GM18870 (cell line): ENCODE measurements at regions not wholly inside any gene's neighbourhood (a gene's known extent, or its start where the extent isn't known, plus 50 kb on each side); places are given as distances from the start of the nearest gene placed in this dataset.

Experiments
- ATAC-seq: cut with Tn5 transposase; IDR thresholded peaks from one replicate; pipeline ENCODE4 v1.9.1; 2021; ENCODE audit warnings: moderate library complexity; ENCODE audit not compliant: unreplicated experiment

DNA sequence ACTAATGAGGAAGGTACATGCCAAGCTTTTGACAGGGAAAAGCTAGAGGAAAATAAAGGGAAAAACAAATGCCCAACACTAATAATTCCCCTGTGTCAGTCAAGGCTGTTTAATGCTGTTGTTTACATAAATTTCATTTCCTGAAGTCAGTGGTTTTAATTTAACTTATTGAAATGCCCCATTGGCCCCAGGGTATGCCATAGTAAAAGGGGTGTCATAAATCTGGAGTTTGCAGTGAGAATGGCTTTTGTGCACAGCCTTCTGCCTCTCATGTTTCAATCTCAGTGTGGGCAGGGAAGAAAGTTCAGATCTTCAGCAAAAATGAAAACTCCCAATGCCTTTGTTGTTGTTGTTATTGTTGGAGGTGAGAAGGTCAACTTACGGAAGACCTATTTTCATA lies 550.1 kb upstream of the DCC start:
- no peak for ATAC-seq

- ATAC-seq, result no peak
Observed at GRCh38 chr18:51801514-51801913, 538.5 kb upstream of the DCC start.

GRCh38 chr18:51802569-51803428 lies 537.2 kb upstream of the DCC start:
- ATAC-seq, result no peak

- no peak for ATAC-seq
Observed at GRCh38 chr18:51807336-51807735, 532.7 kb upstream of the DCC start.

GRCh38 chr18:51811883-51812282 lies 528.1 kb upstream of the DCC start:
- ATAC-seq, result peak; percentile 45

- no peak for ATAC-seq
Observed at GRCh38 chr18:51813740-51814139, 526.3 kb upstream of the DCC start.

DNA sequence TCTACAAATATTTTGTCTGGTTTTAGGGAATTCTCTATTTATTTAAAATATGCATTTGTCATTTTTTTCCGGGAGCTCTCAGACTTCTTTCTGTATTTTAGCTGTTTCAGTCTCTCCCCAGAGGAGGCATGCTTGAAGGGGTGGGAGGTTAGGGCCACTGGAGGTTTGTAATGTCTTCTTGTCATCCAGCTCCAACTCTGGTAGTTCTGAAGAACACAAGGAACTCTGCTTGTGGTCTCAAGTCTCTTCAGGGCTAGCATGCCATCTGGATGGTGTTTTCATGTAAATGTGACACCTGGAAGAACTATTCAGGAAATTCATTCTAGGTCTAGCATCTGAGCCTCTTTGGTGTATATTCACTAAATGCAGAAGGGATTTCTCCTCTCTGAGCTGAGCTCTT lies 518.4 kb upstream of the DCC start:
- ATAC-seq, result no peak

DNA sequence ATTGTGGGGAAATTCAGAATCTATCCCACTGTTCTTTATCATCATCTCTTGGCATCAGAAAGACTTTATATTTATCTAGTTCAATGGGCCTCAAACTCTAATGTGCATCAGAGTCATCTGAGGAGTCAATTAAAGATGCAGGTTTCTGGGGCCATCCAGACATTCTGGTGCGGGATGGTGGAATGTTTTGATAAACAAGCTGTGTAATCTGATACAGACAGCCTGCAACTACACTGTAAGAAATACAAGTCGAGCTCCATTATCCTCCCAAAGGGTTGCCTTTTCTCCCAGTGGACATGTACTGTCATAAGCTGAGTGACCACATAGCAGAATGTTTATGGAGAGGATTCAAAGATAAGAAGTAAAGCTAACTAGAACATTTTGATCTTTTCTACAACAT lies 515.3 kb upstream of the DCC start:
- ATAC-seq, result no peak

- ATAC-seq, result no peak
Observed at GRCh38 chr18:51833850-51834249, 506.1 kb upstream of the DCC start.

- no peak for ATAC-seq
Observed at GRCh38 chr18:51848702-51849101, 491.3 kb upstream of the DCC start.

DNA sequence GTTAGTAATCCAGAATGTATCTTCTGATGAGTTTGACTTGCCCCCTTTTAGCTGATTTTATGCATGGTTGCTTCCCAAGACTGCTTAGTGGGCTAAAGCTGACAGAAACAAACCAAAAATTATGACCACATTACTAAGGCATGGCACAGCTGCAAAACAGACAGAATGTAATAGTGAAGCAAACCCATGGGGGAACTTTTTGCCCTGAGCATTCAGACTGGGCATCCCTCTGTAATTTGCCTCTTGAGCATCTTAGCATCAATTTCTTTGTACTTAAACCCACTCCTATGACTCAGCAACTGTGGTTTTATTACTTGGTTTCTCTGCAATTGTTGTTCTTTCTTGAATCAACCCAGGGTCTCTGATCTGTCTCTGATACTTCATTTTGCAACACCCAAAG lies 487.3 kb upstream of the DCC start:
- ATAC-seq, result no peak

DNA sequence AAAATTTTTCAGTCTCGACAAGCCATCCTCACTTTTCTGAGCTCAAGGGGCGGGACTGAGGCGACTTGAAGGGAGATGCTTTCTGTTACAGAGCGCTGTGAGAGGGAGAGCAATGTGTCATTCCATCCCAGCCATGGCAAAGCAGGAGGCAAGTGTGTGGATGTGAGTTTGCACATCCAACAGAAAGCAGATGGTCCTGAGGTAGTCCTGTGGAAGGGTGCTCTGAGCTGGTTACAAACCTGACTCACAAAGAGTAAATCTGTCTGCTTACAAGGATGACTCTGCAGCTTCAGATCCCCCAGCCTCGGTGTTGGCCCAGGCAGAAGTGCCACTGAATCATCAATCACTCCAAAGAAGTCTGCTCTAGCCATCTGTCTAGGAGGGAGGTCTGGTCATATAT lies 482.0 kb upstream of the DCC start:
- ATAC-seq, result no peak

- ATAC-seq, result no peak
Observed at GRCh38 chr18:51861046-51861445, 479.0 kb upstream of the DCC start.

GRCh38 chr18:51862051-51862715 lies 477.8 kb upstream of the DCC start:
- ATAC-seq, result no peak

DNA sequence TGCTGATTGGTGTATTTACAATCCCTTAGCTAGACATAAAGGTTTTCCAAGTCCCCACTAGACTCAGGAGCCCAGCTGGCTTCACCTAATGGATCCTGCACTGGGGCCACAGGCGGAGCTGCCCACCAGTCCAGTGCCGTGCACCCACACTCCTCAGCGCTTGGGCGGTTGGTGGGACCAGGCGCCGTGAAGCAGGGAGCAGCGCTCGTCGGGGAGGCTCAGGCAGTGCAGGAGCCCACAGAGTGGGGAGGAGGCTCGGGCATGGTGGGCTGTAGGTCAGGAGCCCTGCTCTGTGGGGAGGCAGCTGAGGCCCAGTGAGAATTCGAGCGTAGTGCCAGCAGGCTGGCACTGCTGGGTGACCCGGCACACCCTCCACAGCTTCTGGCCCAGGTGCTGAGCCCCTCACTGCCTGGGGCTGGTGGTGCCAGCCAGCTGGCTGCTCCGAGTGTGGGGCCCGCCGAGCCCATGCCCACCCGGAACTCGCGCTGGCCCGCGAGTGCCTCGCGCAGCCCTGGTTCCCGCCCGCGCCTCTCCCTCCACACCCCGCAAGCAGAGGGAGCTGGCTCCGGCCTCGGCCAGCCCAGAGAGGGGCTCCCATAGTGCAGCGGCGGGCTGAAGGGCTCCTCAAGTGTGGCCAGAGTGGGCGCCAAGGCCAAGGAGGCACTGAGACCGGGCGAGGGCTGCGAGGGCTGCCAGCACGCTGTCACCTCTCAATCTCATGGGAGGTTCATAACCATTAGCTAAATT lies 475.6 kb upstream of the DCC start:
- ATAC-seq, result no peak

DNA sequence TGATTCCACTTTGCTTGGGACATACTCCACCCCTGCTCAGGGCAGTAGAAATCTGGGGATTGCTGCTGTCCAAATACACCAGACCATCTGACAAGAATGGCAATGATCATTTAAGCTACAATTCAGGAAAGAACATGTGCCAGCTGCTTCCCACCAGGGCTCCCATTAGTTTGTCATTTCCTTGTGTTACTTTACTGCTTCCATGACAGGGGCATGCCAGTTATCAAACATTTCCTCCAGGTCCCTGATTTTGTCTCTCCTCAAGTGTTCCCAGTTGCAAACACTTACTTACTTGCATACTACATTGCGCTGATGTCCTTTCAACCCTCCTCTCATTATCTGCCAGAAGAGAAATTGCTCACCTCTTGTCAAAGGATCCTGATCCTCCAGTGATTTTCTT lies 474.5 kb upstream of the DCC start:
- no peak for ATAC-seq

GRCh38 chr18:51867767-51868166 lies 472.2 kb upstream of the DCC start:
- ATAC-seq, result no peak

- no peak for ATAC-seq
Observed at GRCh38 chr18:51878724-51879123, 461.3 kb upstream of the DCC start.

DNA sequence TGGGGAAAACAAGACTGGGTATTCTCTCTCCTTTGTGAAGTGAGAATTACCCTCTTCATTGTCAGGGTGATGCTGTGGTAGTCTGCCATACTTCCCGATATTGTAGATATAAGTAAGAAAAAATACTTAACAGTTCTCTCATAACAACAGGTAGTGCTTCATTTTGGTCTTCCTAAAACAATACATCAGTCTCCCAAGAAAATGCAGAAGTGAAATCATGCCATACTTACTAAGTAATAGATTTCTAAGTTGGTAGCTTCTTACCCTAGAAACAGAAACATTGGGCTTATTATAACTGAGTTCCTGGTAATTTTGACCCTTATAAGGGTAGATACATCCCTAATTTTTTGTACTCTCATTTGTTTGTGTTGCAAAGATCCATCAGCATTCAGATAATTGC lies 460.7 kb upstream of the DCC start:
- no peak for ATAC-seq

GRCh38 chr18:51881394-51881793 lies 458.6 kb upstream of the DCC start:
- no peak for ATAC-seq

- ATAC-seq, result no peak
Observed at GRCh38 chr18:51884039-51884438, 456.0 kb upstream of the DCC start.

DNA sequence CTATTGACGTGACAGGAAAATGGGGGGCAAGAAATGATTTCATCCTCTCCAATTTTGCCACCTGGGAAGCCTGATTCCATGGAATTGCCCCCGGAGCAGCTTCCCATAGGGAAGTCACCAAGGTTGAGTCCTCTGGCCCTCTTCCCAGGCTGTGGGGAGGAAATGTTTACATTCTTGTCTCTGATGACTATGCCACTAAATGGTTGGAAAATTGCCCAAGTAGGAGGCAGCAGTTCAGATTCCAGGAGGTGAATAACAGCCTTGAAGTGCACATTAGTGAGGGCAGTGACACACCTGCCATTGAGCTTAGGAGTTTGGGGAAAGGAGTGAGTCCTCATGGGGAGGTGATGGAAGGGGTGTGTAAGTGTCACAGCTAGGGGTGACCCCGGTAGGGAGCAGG lies 449.2 kb upstream of the DCC start:
- no peak for ATAC-seq
